ENCODE measurements at regions not wholly inside any gene's neighbourhood (a gene's known extent, or its start where the extent isn't known, plus 50 kb on each side); places are given as distances from the start of the nearest gene placed in this dataset.

- no peak for TF ChIP-seq CTCF (IDR thresholded peaks at IDR 0.05)
- TF ChIP-seq HOXA7 (CRISPR knock-in tag; IDR thresholded peaks at IDR 0.05), result no peak
- TF ChIP-seq REST (IDR thresholded peaks at IDR 0.05), result no peak
- TF ChIP-seq POLR2AphosphoS2 (conservative IDR thresholded peaks at IDR 0.05; ENCODE audit: low read length), result no peak
- no peak for TF ChIP-seq PHF8 (IDR thresholded peaks at IDR 0.05; ENCODE audit: borderline replicate concordance, low read depth)
- TF ChIP-seq ELK1 (IDR thresholded peaks at IDR 0.05; ENCODE audit: low read depth, low read length), result no peak
- no peak for TF ChIP-seq JUN (IDR thresholded peaks at IDR 0.05)
- no peak for TF ChIP-seq ZC3H11A (IDR thresholded peaks at IDR 0.05)
- no peak for TF ChIP-seq CHD2 (IDR thresholded peaks at IDR 0.05; ENCODE audit: low read length, partially characterized antibody)
- no peak for TF ChIP-seq POLR2A (IDR thresholded peaks at IDR 0.05; ENCODE audit: low read length)
Observed at GRCh38 chr2:235382601-235383000, 111.2 kb upstream of the AGAP1 start.
